ENCODE measurements at regions not wholly inside any gene's neighbourhood (a gene's known extent, or its start where the extent isn't known, plus 50 kb on each side); places are given as distances from the start of the nearest gene placed in this dataset.

DNA sequence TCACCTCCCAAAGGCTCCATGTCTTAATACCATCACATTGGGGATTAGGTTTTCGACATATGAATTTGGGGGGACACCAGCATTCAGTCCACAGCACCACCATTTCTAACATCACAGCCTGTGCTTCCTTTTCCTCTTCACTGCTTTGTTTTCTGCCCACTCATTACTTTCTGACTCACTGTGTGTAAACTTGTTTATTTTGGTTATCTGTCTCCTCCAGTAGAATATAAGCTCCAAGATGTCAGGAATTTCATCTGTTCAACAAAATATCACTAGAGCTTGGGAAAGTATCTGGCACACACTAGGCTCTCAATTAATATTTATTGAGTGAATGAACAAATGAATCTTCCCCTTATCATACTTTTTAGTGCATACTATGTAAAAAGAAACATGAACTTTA is 152.0 kb downstream of the NUFIP1 start:
- TF ChIP-seq EZH2phosphoT487 (IDR thresholded peaks at IDR 0.05; ENCODE audit: low read length) (no peak), CTCF (IDR thresholded peaks at IDR 0.05; ENCODE audit: low read length) (no peak), EZH2 (optimal IDR thresholded peaks at IDR 0.05; ENCODE audit: low read depth, low read length) (no peak)
